GM10248 (cell line): ENCODE measurements at regions not wholly inside any gene's neighbourhood (a gene's known extent, or its start where the extent isn't known, plus 50 kb on each side); places are given as distances from the start of the nearest gene placed in this dataset.

Experiments
- CTCF ChIA-PET: fragments of 300-600 bp; sonication (Branson Sonifier 250); formaldehyde crosslinking; extraction: SDS; loops from one replicate; lab custom pipeline; 2021; ENCODE audit warnings: antibody characterized with exemption; lab: Yijun Ruan, JAX
- POLR2A ChIA-PET: fragments of 350-650 bp; sonication (Branson Sonifier 250); formaldehyde crosslinking; extraction: SDS; loops from one replicate; lab custom pipeline; 2020; ENCODE audit warnings: antibody characterized with exemption; lab: Yijun Ruan, JAX
- DNase-seq: peaks from one replicate; pipeline ENCODE4 v3.0.0; 2012; ENCODE audit errors: extremely low spot score
- CTCF ChIP-seq: IDR thresholded peaks from 2 replicates; pipeline ENCODE4 v1.5.1; 2012; ENCODE audit warnings: mild to moderate bottlenecking, low read depth; ENCODE audit errors: extremely low read depth, missing control alignments, control extremely low read depth

GRCh38 chr14:55957950-55958349 is 160.3 kb upstream of the PELI2 start:
- POLR2A ChIA-PET: no interaction called here
- CTCF ChIA-PET: interaction anchor here (1.1 to 1.8 kb wide), 2 partner anchors 9 to 16 kb away, joined by 3 to 4 read pairs; no protein-coding TSS in a partner anchor
- DNase-seq: no peak
- no peak for TF ChIP-seq CTCF

GRCh38 chr14:55963295-55963694 is 154.9 kb upstream of the PELI2 start:
- ChIA-PET CTCF (no interaction called here), POLR2A (no interaction called here)
- no peak for DNase-seq
- no peak for TF ChIP-seq CTCF

GRCh38 chr14:55964091-55964490 is 154.1 kb upstream of the PELI2 start:
- ChIA-PET POLR2A (no interaction called here), CTCF (no interaction called here)
- TF ChIP-seq CTCF: no peak

GRCh38 chr14:55964821-55965220 is 153.4 kb upstream of the PELI2 start:
- no peak for TF ChIP-seq CTCF
- ChIA-PET POLR2A (no interaction called here), CTCF (no interaction called here)
- DNase-seq: no peak

More at GRCh38 chr14:55964091-55964490, 154.1 kb upstream of the PELI2 start:
- no peak for DNase-seq

GRCh38 chr14:55965851-55966250 is 152.4 kb upstream of the PELI2 start:
- CTCF ChIA-PET: interaction anchor here (1.2 kb wide), 1 partner anchor 8 kb away, joined by 4 read pairs; no protein-coding TSS in a partner anchor
- TF ChIP-seq CTCF: no peak
- no peak for DNase-seq
- POLR2A ChIA-PET: no interaction called here

- POLR2A ChIA-PET: no interaction called here
- no peak for TF ChIP-seq CTCF
- CTCF ChIA-PET: interaction anchor here (2.5 kb wide), 1 partner anchor 12 kb away, joined by 7 read pairs; no protein-coding TSS in a partner anchor
- DNase-seq: no peak
These were observed 149.5 kb upstream of the PELI2 start for GRCh38 chr14:55968741-55969140.
